Adrenal gland (tissue), 9 donors: ENCODE measurements at regions not wholly inside any gene's neighbourhood (a gene's known extent, or its start where the extent isn't known, plus 50 kb on each side); places are given as distances from the start of the nearest gene placed in this dataset.
A peak's percentile ranks its signal among the peaks of the same experiment; 100 is the strongest.

ENCODE experiments used
- DNase-seq, 7 donors: peaks; one replicate each; pipeline ENCODE4 v3.0.0-alpha.2; 2019 to 2020
- H3K27ac ChIP-seq, 5 donors: fragments of 200-600 bp; sonication (generic) in 4 of 5; 1 replicate in 3 of 5; 2 replicates in 2 of 5; pipeline versions ENCODE4 v1.5.1 to v1.8.0; 2016 to 2020; ENCODE audit warnings: mild to moderate bottlenecking in 1 of 5
- H3K27me3 ChIP-seq: fragments of 200-600 bp; 2 replicates; pipeline ENCODE4 v1.8.0; 2021
- H3K36me3 ChIP-seq, 2 donors: fragments of 200-600 bp; replicated peaks in 1 of 2; 1 replicate in 1 of 2; 2 replicates in 1 of 2; pipeline versions ENCODE4 v1.5.1 to v1.8.0; 2018 to 2022
- H3K4me1 ChIP-seq, 2 donors: fragments of 200-600 bp; replicated peaks in 1 of 2; 1 replicate in 1 of 2; 2 replicates in 1 of 2; pipeline versions ENCODE4 v1.5.1 to v1.8.0; 2018 to 2021
- H3K4me3 ChIP-seq, 4 donors: fragments of 200-600 bp; sonication (generic) in 3 of 4; one replicate each; pipeline ENCODE4 v1.5.1; 2016 to 2018
- H3K9me3 ChIP-seq, 3 donors: fragments of 200-600 bp; sonication (generic) in 1 of 3; replicated peaks in 1 of 3; 1 replicate in 2 of 3; 2 replicates in 1 of 3; pipeline versions ENCODE4 v1.5.1 to v1.8.0; 2016 to 2021
- CTCF ChIP-seq, 6 experiments: fragments of 450-650 bp in 4 of 6; fragments of 200-600 bp in 2 of 6; sonication (generic) in 1 of 6; IDR thresholded peaks; 1 replicate in 5 of 6; 2 replicates in 1 of 6; pipeline versions ENCODE4 v1.5.1 to v1.8.0; 2016 to 2021; ENCODE audit warnings: antibody characterized with exemption in 6 of 6, mild to moderate bottlenecking in 2 of 6, moderate library complexity in 1 of 6
- POLR2A ChIP-seq, 2 donors: fragments of 450-650 bp; IDR thresholded peaks; one replicate each; pipeline ENCODE4 v1.6.1; 2017; ENCODE audit warnings: antibody characterized with exemption in 2 of 2, mild to moderate bottlenecking in 2 of 2, moderate library complexity in 1 of 2
- WGBS, 4 donors: extraction: QIAGEN DNeasy Blood & Tissue Kit in 2 of 4; methylation state at CpG; one replicate each; pipeline versions ENCODE4 v1.1.5 to v1.1.7; 2013 to 2017; 5-methylcytosine and 5-hydroxymethylcytosine counted together
- intact Hi-C, 2 donors: fragments of 100-400 bp; cut with DNase I; formaldehyde crosslinking; loops; one replicate each; pipeline versions ENCODE4 v1.14.1 to v1.15.0; 2022 to 2023
- donor health status: healthy with polysubstance abuse.
- donor health status: Bipolar disorder and iron deficiency.
- donor health status: DM: yes; HTN: yes; CAD: no.
- donor health status: DM: no; HTN: no; CAD: no.
- donor health status: DM: no; HTN: no; CAD: no.

- no peaks in the 10 kb centered on the region for H3K27me3 ChIP-seq
- DNase-seq, result no peak
- no peak overlapping the region for H3K27ac ChIP-seq
- H3K4me1 ChIP-seq, result no peaks in the 10 kb centered on the region
- H3K4me3 ChIP-seq, result no peak overlapping the region
- WGBS, 4 donors, result 89 to 92% (median 91%) methylated on average over 18 of the region's 18 CpGs
- no peaks in the 10 kb centered on the region for H3K9me3 ChIP-seq
- no peaks in the 10 kb centered on the region for H3K36me3 ChIP-seq
- no peak for TF ChIP-seq POLR2A (IDR thresholded peaks at IDR 0.05)
- TF ChIP-seq CTCF (IDR thresholded peaks at IDR 0.05), result no peak
- intact Hi-C loops, result no loop called here
Measured at GRCh38 chr4:164197556-164197955, 556.4 kb upstream of the SMIM31 start.

- no peak for TF ChIP-seq POLR2A (IDR thresholded peaks at IDR 0.05)
- TF ChIP-seq CTCF (IDR thresholded peaks at IDR 0.05), result no peak
- 44 to 56% (median 49%) methylated on average over 4 of the region's 4 CpGs for WGBS, 4 donors
- no peaks in the 10 kb centered on the region for H3K36me3 ChIP-seq
- H3K27me3 ChIP-seq, result no peaks in the 10 kb centered on the region
- DNase-seq, result peak in 1 of 7 donors; percentile 9
- H3K4me1 ChIP-seq, result peaks cover 0 to 4% of the 10 kb centered on the region in 2 donors
- no peak overlapping the region for H3K4me3 ChIP-seq
- intact Hi-C loops, result no loop called here
- H3K9me3 ChIP-seq, result no peaks in the 10 kb centered on the region
- no peak overlapping the region for H3K27ac ChIP-seq
Measured at GRCh38 chr4:164203476-164203875, 550.5 kb upstream of the SMIM31 start.

- TF ChIP-seq POLR2A (IDR thresholded peaks at IDR 0.05) (no peak), CTCF (IDR thresholded peaks at IDR 0.05) (no peak)
- Histone ChIP-seq H3K9me3 (no peaks in the 10 kb centered on the region), H3K27ac (no peak overlapping the region), H3K4me3 (no peak overlapping the region), H3K36me3 (no peaks in the 10 kb centered on the region), H3K27me3 (no peaks in the 10 kb centered on the region), H3K4me1 (peaks cover 0 to 4% of the 10 kb centered on the region in 2 donors)
- DNase-seq, result no peak
- intact Hi-C loops, result no loop called here
Measured at GRCh38 chr4:164204434-164204833, 549.5 kb upstream of the SMIM31 start.

- no peaks in the 10 kb centered on the region for H3K36me3 ChIP-seq
- 81 to 89% (median 84%) methylated on average over 5 of the region's 5 CpGs for WGBS, 4 donors
- no peak overlapping the region for H3K4me3 ChIP-seq
- no peaks in the 10 kb centered on the region for H3K27me3 ChIP-seq
- no peaks in the 10 kb centered on the region for H3K9me3 ChIP-seq
- no peak for TF ChIP-seq POLR2A (IDR thresholded peaks at IDR 0.05)
- H3K4me1 ChIP-seq, result peaks cover 0 to 4% of the 10 kb centered on the region in 2 donors
- no peak for DNase-seq
- no peak overlapping the region for H3K27ac ChIP-seq
- intact Hi-C loops, result no loop called here
Measured at GRCh38 chr4:164207460-164207859, 546.5 kb upstream of the SMIM31 start.

- Histone ChIP-seq H3K4me1 (no peaks in the 10 kb centered on the region), H3K27me3 (no peaks in the 10 kb centered on the region), H3K27ac (no peak overlapping the region), H3K9me3 (no peaks in the 10 kb centered on the region), H3K36me3 (no peaks in the 10 kb centered on the region), H3K4me3 (no peak overlapping the region)
- intact Hi-C loops, result no loop called here
- no peak for DNase-seq
- WGBS, 4 donors, result 46 to 66% (median 47%) methylated on average over 1 of the region's 1 CpG
- TF ChIP-seq CTCF (IDR thresholded peaks at IDR 0.05) (no peak), POLR2A (IDR thresholded peaks at IDR 0.05) (no peak)
Measured at GRCh38 chr4:164210377-164210776, 543.6 kb upstream of the SMIM31 start.
